VCaP (cell line): ENCODE measurements at regions not wholly inside any gene's neighbourhood (a gene's known extent, or its start where the extent isn't known, plus 50 kb on each side); places are given as distances from the start of the nearest gene placed in this dataset.
A peak's percentile ranks its signal among the peaks of the same experiment; 100 is the strongest.

Experiments
- H3K27ac ChIP-seq: fragments of 450-650 bp; 2 replicates; pipeline ENCODE4 v1.5.1; 2017
- TF ChIP-seq, protein P1 (sequence below): fragments of 450-650 bp; conservative IDR thresholded peaks from 2 replicates; pipeline ENCODE4 v1.5.1; 2017; ENCODE audit warnings: mild to moderate bottlenecking, moderate library complexity

DNA sequence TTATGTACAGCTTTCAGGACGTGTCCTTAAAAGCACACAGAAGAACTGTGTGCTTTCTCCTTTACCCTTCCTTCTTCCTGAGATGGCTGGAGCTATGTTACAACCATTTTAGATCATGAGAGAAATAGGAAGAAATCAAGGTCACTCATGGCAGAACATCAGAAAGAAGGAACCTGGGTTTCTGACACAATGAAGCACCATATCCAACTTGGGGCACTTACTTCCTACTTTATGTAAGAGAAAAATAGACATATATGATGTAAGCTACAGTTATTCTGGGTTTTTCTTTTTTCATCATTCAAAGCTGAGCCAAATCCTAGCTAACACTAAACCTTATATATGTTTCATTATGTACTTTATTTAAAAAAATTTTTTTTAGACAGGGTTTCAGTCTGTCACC lies 79.5 kb downstream of the FAM161A start:
- TF ChIP-seq, protein P1, sequence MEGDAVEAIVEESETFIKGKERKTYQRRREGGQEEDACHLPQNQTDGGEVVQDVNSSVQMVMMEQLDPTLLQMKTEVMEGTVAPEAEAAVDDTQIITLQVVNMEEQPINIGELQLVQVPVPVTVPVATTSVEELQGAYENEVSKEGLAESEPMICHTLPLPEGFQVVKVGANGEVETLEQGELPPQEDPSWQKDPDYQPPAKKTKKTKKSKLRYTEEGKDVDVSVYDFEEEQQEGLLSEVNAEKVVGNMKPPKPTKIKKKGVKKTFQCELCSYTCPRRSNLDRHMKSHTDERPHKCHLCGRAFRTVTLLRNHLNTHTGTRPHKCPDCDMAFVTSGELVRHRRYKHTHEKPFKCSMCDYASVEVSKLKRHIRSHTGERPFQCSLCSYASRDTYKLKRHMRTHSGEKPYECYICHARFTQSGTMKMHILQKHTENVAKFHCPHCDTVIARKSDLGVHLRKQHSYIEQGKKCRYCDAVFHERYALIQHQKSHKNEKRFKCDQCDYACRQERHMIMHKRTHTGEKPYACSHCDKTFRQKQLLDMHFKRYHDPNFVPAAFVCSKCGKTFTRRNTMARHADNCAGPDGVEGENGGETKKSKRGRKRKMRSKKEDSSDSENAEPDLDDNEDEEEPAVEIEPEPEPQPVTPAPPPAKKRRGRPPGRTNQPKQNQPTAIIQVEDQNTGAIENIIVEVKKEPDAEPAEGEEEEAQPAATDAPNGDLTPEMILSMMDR, result no peak

DNA sequence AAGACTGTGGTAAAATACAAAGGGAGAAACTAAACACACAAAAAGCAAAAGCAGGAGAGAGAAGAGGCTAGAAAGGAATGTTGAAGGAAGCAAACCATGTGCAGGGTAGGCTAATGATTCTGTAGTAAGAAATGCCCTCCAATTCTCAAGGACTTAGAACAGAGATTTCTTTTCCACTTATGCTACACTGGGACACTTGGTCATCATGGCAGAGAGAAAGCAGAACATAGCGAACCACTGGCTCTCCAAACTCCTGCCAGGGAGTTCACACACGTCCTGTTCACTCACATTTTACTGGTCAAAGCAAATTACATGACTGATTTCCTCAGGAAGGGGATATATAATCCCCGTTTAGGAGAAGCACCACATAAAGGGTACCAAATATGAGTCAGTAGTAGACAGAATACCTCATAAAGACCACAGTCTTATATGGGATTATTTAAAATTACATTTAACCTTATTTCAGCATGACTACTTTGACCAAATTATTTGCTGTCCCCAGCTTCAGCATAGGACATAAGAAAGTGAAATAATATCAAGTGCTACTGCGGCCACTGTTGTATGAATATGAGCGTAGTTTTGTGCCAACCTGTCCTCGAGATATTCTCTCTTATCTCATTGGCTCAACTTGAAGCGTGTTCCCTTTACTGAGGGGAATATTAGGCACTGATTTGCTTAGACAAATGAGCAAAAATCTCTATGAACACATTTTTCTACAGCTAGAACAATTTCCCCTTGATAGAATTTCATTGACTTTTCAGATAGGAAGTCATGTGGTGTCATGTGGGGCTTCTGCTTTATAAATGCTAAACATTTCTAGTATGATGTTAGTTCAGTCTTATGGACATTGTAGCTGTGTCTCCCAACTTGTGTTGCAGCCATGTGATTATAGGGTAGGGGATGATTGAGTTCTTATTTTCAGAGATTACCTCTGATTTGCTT lies 81.7 kb downstream of the FAM161A start:
- H3K27ac ChIP-seq, result no peak overlapping the region
- TF ChIP-seq, protein P1, result no peak

More for the DNA sequence above, 79.5 kb downstream of the FAM161A start:
- no peak overlapping the region for H3K27ac ChIP-seq

DNA sequence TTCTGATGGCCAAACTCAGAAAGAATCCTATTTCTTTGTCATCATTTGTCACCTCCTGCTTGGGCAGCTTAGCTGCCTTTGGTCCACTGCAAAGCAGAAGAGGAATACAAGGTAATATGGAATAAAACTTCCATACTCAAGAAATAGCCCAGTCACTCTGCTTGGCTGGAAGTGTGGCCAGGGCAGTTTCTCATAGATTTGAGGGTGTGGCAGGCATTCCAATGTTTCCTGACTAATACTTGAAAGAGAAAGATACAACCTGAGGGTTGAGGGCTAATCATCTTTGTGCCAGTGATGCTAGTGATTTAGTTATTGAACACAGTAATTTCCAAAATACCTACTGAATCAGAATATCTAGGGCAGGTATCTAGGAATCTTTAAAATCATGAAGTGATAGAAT lies 83.1 kb downstream of the FAM161A start:
- H3K27ac ChIP-seq, result no peak overlapping the region
- TF ChIP-seq, protein P1, result no peak

DNA sequence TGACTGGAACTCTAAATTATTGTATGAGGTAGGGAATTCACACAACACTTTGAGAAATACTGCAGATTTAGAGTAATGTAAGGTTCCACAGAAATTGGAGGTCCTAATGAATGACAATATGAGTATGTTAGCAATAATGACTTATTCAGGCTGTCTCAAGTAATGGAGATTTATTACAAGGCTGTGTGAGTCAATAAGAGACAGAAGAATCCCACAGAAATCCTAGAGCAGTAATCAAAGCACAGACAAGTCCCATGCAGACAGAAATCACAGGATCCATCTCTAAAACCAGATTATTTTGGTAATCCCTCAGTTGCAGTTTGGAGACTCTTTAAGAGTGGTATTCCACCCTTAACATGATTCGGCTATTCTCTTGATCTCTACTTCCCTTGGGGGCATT lies 83.6 kb downstream of the FAM161A start:
- TF ChIP-seq, protein P1, result no peak
- no peak overlapping the region for H3K27ac ChIP-seq

DNA sequence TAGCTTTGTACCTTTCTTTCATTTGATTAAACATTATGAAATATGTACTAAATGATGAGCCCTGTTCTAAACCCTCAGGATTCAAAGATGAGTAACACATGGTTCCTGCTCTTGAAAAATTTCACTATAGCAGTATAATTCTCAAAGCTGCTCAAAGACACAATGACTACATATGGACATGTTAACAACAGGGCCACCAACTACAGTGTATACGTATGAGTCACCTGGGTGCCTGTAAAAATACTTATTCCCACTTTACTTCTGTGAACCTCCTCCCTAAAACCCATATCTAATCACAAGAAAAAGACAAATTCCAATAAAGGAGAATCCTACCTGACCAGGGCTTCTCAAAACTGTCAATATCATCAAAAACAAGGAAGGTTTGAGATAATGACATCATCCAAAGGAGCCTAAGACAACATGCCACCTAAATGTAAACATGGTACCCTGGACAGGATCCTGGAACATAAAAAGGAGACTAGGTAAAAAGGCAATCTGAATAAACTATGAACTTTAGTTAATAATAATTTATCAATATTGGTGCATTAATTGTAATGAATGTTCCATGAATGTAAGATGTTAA lies 84.7 kb downstream of the FAM161A start:
- TF ChIP-seq, protein P1, result no peak
- H3K27ac ChIP-seq, result no peak overlapping the region

DNA sequence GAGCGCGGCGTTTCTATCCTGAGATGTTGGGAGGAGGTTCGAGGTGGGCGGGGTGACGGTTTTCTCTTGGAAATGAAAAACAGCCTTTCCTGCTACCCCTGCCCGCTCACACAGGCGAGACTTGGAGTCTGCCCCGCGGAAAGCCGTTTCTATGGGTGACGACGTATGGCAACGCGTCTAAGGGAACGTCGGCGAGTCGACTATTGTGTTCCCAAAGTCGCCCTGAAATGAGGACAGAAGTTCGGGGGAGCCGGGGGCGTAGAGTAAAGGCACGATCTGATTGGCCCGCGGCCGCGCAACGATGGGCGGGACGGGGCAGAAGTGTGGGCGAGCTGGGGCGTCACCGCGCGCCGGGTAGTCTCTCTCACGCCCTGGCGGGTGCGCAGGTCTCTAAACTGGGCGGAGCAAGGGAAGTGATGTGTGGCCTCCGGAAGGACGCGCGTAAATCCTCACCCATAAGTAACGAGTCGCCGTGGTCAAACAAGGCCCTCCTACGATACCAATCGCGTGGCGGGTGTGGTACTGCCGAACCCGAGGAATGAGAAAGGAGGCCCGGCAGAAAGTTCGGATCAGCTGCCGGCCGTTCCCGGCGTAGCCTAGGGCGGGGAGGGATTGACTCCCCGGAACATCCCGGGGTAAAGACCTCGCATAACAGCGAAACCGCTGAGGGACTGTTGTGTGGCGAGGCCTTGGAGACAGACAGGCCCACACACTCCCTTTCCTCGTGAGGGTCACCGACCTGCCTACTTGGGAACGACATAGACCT lies 89.6 kb downstream of the FAM161A start:
- peak overlapping the region; percentile 92 for H3K27ac ChIP-seq
- TF ChIP-seq, protein P1, result 0 out of 2 replicates have a peak, but pooled peaks have one; percentile 11

DNA sequence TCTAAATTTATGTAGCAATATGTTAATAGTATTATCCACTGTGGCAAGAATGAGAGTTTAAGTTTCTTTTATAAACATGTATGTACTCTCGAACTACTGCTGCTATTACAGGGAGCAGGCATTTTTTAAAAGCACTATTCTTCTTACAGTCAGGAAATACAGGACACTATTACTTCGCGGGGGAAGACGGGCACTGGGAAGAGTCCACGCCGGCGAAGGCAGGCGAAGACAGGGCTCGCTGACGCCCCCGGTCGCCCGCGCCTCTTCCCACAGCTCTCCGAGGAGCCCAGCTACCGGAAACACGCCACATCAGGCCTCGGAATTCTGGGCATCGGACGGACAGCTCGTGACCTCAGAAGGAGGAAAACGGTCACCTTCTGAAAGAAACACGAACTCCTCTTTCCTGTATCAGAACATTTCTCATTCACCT lies 90.2 kb downstream of the FAM161A start:
- TF ChIP-seq, protein P1, result peak; percentile 45; the same call in 1 of the 2 replicates
- peak overlapping the region; percentile 92 for H3K27ac ChIP-seq
